ENCODE measurements at regions not wholly inside any gene's neighbourhood (a gene's known extent, or its start where the extent isn't known, plus 50 kb on each side); places are given as distances from the start of the nearest gene placed in this dataset.

GRCh38 chr20:10949930-10950783 is 276.4 kb upstream of the JAG1 start:
- no peak overlapping the region for H3K9ac ChIP-seq (ENCODE audit: low read length)
- no peak overlapping the region for H2AFZ ChIP-seq (ENCODE audit: low read depth, low read length)
- H3K27me3 ChIP-seq (ENCODE audit: insufficient read depth, low read depth, low read length), result no peaks in the 10 kb centered on the region
- no peak overlapping the region for H3K4me2 ChIP-seq (ENCODE audit: low read length)
- no peaks in the 10 kb centered on the region for H3K9me2 ChIP-seq (ENCODE audit: insufficient read depth, low read length)
- no peaks in the 10 kb centered on the region for H3K9me3 ChIP-seq (ENCODE audit: low read length)
- no peaks in the 10 kb centered on the region for H3K79me2 ChIP-seq (replicated peaks; ENCODE audit: insufficient read depth, low read length)
- no peaks in the 10 kb centered on the region for H3F3A ChIP-seq (ENCODE audit: insufficient read depth, low read length, poor library complexity, severe bottlenecking)
- no peak overlapping the region for H3K27ac ChIP-seq (ENCODE audit: low read length)
- TF ChIP-seq EZH2 (IDR thresholded peaks at IDR 0.05; ENCODE audit: borderline replicate concordance, insufficient read depth, low read length, poor library complexity, severe bottlenecking) (no peak), TAF1 (IDR thresholded peaks at IDR 0.05; ENCODE audit: low read depth) (no peak), RAD21 (conservative IDR thresholded peaks at IDR 0.05) (no peak), MXI1 (conservative IDR thresholded peaks at IDR 0.05; ENCODE audit: poor library complexity, severe bottlenecking) (no peak), POLR2AphosphoS5 (IDR thresholded peaks at IDR 0.05) (no peak), SMC3 (conservative IDR thresholded peaks at IDR 0.05; ENCODE audit: poor library complexity) (no peak), REST (IDR thresholded peaks at IDR 0.05; ENCODE audit: borderline replicate concordance) (no peak), CTCF (IDR thresholded peaks at IDR 0.05; ENCODE audit: poor library complexity, severe bottlenecking) (no peak), EP300 (conservative IDR thresholded peaks at IDR 0.05; ENCODE audit: poor library complexity, severe bottlenecking) (no peak)
- H3K4me3 ChIP-seq (ENCODE audit: low read length), result no peak overlapping the region
- H3K36me3 ChIP-seq (ENCODE audit: insufficient read depth, low read length), result no peaks in the 10 kb centered on the region
- no peaks in the 10 kb centered on the region for H4K20me1 ChIP-seq (ENCODE audit: insufficient read depth)

- Histone ChIP-seq H2AFZ (ENCODE audit: low read depth, low read length) (no peak overlapping the region), H4K20me1 (ENCODE audit: insufficient read depth) (no peaks in the 10 kb centered on the region), H3K4me3 (ENCODE audit: low read length) (peak overlapping the region; percentile 7), H3K79me2 (replicated peaks; ENCODE audit: insufficient read depth, low read length) (no peaks in the 10 kb centered on the region), H3K27me3 (ENCODE audit: insufficient read depth, low read depth, low read length) (no peaks in the 10 kb centered on the region), H3K9me3 (ENCODE audit: low read length) (no peaks in the 10 kb centered on the region), H3K4me2 (ENCODE audit: low read length) (peak overlapping the region; percentile 21), H3K9me2 (ENCODE audit: insufficient read depth, low read length) (no peaks in the 10 kb centered on the region), H3K27ac (ENCODE audit: low read length) (no peak overlapping the region), H3F3A (ENCODE audit: insufficient read depth, low read length, poor library complexity, severe bottlenecking) (no peaks in the 10 kb centered on the region), H3K36me3 (ENCODE audit: insufficient read depth, low read length) (no peaks in the 10 kb centered on the region), H3K9ac (ENCODE audit: low read length) (no peak overlapping the region)
- TF ChIP-seq SMC3 (conservative IDR thresholded peaks at IDR 0.05; ENCODE audit: poor library complexity) (no peak), RAD21 (conservative IDR thresholded peaks at IDR 0.05) (no peak), TAF1 (IDR thresholded peaks at IDR 0.05; ENCODE audit: low read depth) (no peak), EP300 (conservative IDR thresholded peaks at IDR 0.05; ENCODE audit: poor library complexity, severe bottlenecking) (peak; percentile 22), REST (IDR thresholded peaks at IDR 0.05; ENCODE audit: borderline replicate concordance) (no peak), MXI1 (conservative IDR thresholded peaks at IDR 0.05; ENCODE audit: poor library complexity, severe bottlenecking) (peak; percentile 37), EZH2 (IDR thresholded peaks at IDR 0.05; ENCODE audit: borderline replicate concordance, insufficient read depth, low read length, poor library complexity, severe bottlenecking) (no peak), POLR2AphosphoS5 (IDR thresholded peaks at IDR 0.05) (no peak), CTCF (IDR thresholded peaks at IDR 0.05; ENCODE audit: poor library complexity, severe bottlenecking) (no peak)
These were observed 277.4 kb upstream of the JAG1 start for GRCh38 chr20:10951216-10951615.

All from neural cell (in vitro differentiated cells).